ENCODE measurements at regions not wholly inside any gene's neighbourhood (a gene's known extent, or its start where the extent isn't known, plus 50 kb on each side); places are given as distances from the start of the nearest gene placed in this dataset.
"Not testable (repeated sequence)": the region's sequence is repeated elsewhere in the genome, so short reads cannot be mapped to it uniquely, and the experiment has no call there.

DNA sequence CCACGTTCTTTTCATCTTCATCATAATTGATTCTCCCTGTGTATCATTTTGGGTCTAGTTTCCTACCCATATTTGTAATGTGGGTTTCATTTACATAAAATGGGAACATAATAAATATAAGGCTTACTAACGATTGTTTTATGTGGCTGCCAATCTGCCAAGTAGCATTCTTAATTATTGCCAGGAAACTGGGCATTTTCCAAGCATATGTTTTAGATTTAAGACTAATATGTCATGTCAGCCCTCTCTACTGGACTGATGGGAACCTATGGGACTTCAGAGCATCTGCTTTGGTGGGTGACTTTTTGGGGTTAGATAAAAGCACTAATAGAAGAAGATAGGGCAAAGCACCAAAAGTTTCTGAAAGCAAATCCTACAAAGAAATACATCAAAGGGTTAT, 157.5 kb downstream of the TBX18 start:
- WGBS (ENCODE audit: insufficient coverage) = no CpG with 5 or more reads among the region's 2 CpGs

DNA sequence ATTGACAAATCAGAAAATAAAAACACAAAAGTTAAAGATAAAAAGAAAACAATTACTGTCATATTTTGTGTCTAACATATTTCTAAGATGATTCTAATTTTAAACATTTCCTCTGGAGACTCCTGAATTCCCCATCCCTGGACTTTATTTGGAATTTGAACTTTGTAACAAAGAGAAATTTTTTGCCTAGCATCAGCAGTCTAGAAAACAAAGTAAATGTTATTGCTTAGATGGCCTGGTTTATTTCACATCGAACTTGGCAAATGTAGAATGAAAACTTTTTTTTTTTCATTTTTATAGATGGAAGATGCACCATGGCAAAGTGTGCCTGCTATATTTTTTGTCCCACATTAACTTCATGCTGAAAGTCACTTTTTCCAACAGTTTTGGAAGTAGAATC, 159.1 kb downstream of the TBX18 start:
- Histone ChIP-seq H3K27me3 (ENCODE audit: control insufficient read depth, insufficient read depth, low read length) (no peaks in the 10 kb centered on the region), H3K36me3 (ENCODE audit: control insufficient read depth, insufficient read depth, low read length) (no peaks in the 10 kb centered on the region), H3K4me1 (ENCODE audit: control insufficient read depth, insufficient read depth, low read length) (no peaks in the 10 kb centered on the region), H3K27ac (ENCODE audit: low read depth, low read length) (no peak overlapping the region), H3K4me3 (ENCODE audit: low read depth, low read length) (no peak overlapping the region), H3K9me3 (ENCODE audit: control insufficient read depth, insufficient read depth, low read length) (no peaks in the 10 kb centered on the region)
- WGBS (ENCODE audit: insufficient coverage) = 80% methylated on average over 1 of the region's 1 CpG
- no peak for DNase-seq (ENCODE audit: low read depth in 4 of 6, low spot score in 6 of 6)

More for the DNA sequence above, 157.5 kb downstream of the TBX18 start:
- Histone ChIP-seq H3K4me3 (ENCODE audit: low read depth, low read length) (no peak overlapping the region), H3K9me3 (ENCODE audit: control insufficient read depth, insufficient read depth, low read length) (no peaks in the 10 kb centered on the region), H3K27ac (ENCODE audit: low read depth, low read length) (no peak overlapping the region), H3K4me1 (ENCODE audit: control insufficient read depth, insufficient read depth, low read length) (no peaks in the 10 kb centered on the region), H3K36me3 (ENCODE audit: control insufficient read depth, insufficient read depth, low read length) (no peaks in the 10 kb centered on the region), H3K27me3 (ENCODE audit: control insufficient read depth, insufficient read depth, low read length) (no peaks in the 10 kb centered on the region)
- no peak for DNase-seq (ENCODE audit: low read depth in 4 of 6, low spot score in 6 of 6)

DNA sequence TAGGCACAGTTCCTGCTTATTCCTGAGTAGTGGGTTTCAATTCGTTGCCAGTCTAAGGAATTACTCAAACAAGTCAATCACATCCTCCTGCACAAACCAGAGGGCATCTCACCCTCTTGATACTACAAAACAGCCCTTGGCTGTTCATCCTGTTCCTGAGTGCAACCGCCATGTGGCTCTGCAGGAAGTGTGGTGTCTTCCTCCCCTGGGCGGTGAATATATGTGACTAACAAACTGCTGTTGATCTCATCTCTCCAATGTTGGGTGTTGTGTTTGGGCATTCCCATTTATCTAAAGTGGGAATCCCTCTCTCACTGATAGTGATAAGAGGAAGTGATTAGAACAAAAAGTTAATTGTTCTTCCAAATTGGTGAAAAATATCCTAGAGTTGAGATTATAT, 163.0 kb downstream of the TBX18 start:
- Histone ChIP-seq H3K9me3 (ENCODE audit: control insufficient read depth, insufficient read depth, low read length) (no peaks in the 10 kb centered on the region), H3K4me1 (ENCODE audit: control insufficient read depth, insufficient read depth, low read length) (no peaks in the 10 kb centered on the region), H3K4me3 (ENCODE audit: low read depth, low read length) (no peak overlapping the region), H3K27me3 (ENCODE audit: control insufficient read depth, insufficient read depth, low read length) (no peaks in the 10 kb centered on the region), H3K27ac (ENCODE audit: low read depth, low read length) (no peak overlapping the region), H3K36me3 (ENCODE audit: control insufficient read depth, insufficient read depth, low read length) (no peaks in the 10 kb centered on the region)
- no CpG with 5 or more reads among the region's 3 CpGs for WGBS (ENCODE audit: insufficient coverage)
- no peak for DNase-seq (ENCODE audit: low read depth in 4 of 6, low spot score in 6 of 6)

DNA sequence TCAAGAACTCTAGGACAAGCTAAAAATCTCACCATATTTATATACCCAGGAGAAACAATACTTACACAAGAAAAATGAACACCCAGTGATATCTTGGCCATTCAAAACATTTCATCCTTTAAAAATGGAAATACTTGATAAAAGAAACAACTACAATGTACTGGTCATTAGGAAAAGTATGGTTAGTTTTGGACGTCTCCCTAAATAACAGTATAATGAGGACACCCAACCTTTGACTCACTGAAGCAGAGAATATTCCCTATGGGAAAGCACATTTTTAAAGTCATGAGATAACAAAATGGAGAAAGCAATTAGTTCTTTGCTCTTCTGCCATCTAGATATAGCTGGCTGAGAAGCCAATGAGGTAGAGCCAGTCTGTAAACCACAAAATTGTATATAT, 164.4 kb downstream of the TBX18 start:
- no peaks in the 10 kb centered on the region for H3K9me3 ChIP-seq (ENCODE audit: control insufficient read depth, insufficient read depth, low read length)

DNA sequence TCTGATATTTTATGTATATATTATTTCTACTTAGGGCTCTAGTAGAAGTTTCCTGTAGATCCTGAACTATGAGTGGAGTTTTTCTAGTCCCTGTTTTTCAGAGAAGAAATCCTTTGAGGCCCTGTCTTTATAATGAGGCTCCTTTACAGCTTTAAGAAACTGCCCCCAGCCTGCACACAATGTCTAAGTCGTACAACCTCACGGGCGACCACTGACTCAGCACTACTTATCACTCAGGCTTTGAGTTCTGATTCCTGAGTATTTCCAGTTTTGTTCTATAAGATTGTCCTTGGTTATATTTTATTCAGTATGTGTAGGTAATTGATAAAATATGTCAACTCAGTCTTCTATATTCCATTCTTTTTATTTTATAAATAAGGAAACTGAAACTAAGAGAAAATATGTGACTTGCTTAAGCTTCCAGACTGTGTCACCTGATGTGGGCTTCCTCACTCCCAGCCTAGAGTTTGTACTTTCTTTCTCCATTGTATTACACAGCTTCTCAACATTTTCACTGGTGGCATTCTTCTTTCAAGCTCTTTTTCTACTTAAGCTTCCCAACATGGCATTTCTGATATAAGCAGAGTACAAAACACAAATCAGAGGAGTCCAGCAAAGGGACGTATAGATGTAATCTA, 167.0 kb downstream of the TBX18 start:
- H3K27me3 ChIP-seq (ENCODE audit: control insufficient read depth, insufficient read depth, low read length) = no peaks in the 10 kb centered on the region
- no peak overlapping the region for H3K27ac ChIP-seq (ENCODE audit: low read depth, low read length)
- no peaks in the 10 kb centered on the region for H3K36me3 ChIP-seq (ENCODE audit: control insufficient read depth, insufficient read depth, low read length)
- H3K9me3 ChIP-seq (ENCODE audit: control insufficient read depth, insufficient read depth, low read length) = no peaks in the 10 kb centered on the region
- no CpG with 5 or more reads among the region's 4 CpGs for WGBS (ENCODE audit: insufficient coverage)
- no peak overlapping the region for H3K4me3 ChIP-seq (ENCODE audit: low read depth, low read length)
- H3K4me1 ChIP-seq (ENCODE audit: control insufficient read depth, insufficient read depth, low read length) = no peaks in the 10 kb centered on the region
- DNase-seq (ENCODE audit: low read depth in 4 of 6, low spot score in 6 of 6) = no peak

More for the DNA sequence above, 164.4 kb downstream of the TBX18 start:
- WGBS (ENCODE audit: insufficient coverage) = no CpG with 5 or more reads among the region's 1 CpG
- no peak for DNase-seq (ENCODE audit: low read depth in 4 of 6, low spot score in 6 of 6)
- Histone ChIP-seq H3K36me3 (ENCODE audit: control insufficient read depth, insufficient read depth, low read length) (no peaks in the 10 kb centered on the region), H3K27ac (ENCODE audit: low read depth, low read length) (no peak overlapping the region), H3K4me1 (ENCODE audit: control insufficient read depth, insufficient read depth, low read length) (no peaks in the 10 kb centered on the region), H3K27me3 (ENCODE audit: control insufficient read depth, insufficient read depth, low read length) (no peaks in the 10 kb centered on the region), H3K4me3 (ENCODE audit: low read depth, low read length) (no peak overlapping the region)

DNA sequence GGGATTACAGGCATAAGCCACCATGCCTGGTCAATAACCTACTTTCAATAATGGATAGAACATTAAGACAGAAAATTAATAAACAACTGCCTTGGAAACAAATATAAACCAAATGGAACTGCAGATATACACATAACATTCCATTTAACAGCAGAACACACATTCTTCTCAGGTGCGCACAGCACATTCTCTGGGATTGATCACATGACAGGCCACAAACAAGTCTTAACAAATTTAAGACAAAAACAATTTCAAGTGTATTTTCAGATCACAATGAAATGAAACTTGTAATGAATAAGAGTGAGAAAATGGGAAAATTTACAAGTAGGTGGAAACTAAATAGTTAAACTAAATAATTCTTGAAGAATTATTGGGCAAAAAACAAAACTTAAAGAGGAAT, 167.9 kb downstream of the TBX18 start:
- Histone ChIP-seq H3K4me3 (ENCODE audit: low read depth, low read length) (no peak overlapping the region), H3K36me3 (ENCODE audit: control insufficient read depth, insufficient read depth, low read length) (no peaks in the 10 kb centered on the region), H3K27ac (ENCODE audit: low read depth, low read length) (no peak overlapping the region), H3K9me3 (ENCODE audit: control insufficient read depth, insufficient read depth, low read length) (no peaks in the 10 kb centered on the region), H3K27me3 (ENCODE audit: control insufficient read depth, insufficient read depth, low read length) (no peaks in the 10 kb centered on the region), H3K4me1 (ENCODE audit: control insufficient read depth, insufficient read depth, low read length) (no peaks in the 10 kb centered on the region)
- WGBS (ENCODE audit: insufficient coverage) = 100% methylated on average over 1 of the region's 1 CpG
- no peak for DNase-seq (ENCODE audit: low read depth in 4 of 6, low spot score in 6 of 6)

DNA sequence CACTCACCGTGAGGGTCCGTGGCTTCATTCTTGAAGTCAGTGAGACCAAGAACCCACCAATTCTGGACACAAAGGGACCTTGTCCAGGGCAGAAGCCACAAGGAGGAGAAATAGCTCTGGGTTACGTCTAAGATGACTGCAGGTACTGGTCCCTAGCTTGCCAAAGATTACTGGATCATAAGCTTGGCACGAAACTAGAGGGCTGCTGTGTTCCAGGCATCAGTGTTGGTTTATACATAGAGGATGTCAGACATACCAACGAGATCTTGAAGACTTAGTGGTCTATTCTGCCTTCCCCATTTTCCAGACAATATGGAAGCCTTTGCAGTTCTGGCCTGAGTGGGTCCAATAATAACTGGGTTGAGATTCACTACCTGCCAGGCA, 175.7 kb downstream of the TBX18 start:
- Histone ChIP-seq H3K4me1 (ENCODE audit: control insufficient read depth, insufficient read depth, low read length) (no peaks in the 10 kb centered on the region), H3K36me3 (ENCODE audit: control insufficient read depth, insufficient read depth, low read length) (no peaks in the 10 kb centered on the region), H3K4me3 (ENCODE audit: low read depth, low read length) (no peak overlapping the region), H3K9me3 (ENCODE audit: control insufficient read depth, insufficient read depth, low read length) (no peaks in the 10 kb centered on the region), H3K27me3 (ENCODE audit: control insufficient read depth, insufficient read depth, low read length) (no peaks in the 10 kb centered on the region), H3K27ac (ENCODE audit: low read depth, low read length) (no peak overlapping the region)
- no peak for DNase-seq (ENCODE audit: low read depth in 4 of 6, low spot score in 6 of 6)
- WGBS (ENCODE audit: insufficient coverage) = 83% methylated on average over 4 of the region's 5 CpGs

DNA sequence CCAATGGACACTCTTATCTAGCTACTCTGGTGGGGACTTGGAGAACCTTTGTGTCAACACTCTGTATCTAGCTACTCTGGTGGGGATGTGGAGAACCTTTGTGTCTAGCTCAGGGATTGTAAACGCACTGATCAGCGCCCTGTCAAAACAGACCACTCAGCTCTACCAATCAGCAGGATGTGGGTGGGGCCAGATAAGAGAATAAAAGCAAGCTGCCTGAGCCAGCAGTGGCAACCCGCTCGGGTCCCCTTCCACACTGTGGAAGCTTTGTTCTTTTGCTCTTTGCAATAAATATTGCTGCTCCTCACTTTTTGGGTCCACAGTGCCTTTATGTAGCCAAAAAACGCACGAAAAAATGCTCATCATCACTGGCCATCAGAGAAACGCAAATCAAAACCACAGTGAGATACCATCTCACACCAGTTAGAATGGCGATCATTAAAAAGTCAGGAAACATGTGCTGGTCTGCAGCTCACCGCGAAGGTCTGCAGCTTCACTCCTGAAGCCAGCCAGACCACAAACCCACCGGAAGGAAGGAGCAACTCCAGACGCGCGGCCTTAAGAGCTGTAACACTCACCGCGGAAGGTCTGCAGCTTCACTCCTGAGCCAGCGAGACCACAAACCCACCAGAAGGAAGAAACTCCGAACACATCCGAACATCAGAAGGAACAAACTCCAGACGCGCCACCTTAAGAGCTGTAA, 176.3 kb downstream of the TBX18 start:
- H3K9me3 ChIP-seq (ENCODE audit: control insufficient read depth, insufficient read depth, low read length); DNase-seq (ENCODE audit: low read depth in 4 of 6, low spot score in 6 of 6); H3K27me3 ChIP-seq (ENCODE audit: control insufficient read depth, insufficient read depth, low read length); H3K4me3 ChIP-seq (ENCODE audit: low read depth, low read length); H3K27ac ChIP-seq (ENCODE audit: low read depth, low read length); H3K36me3 ChIP-seq (ENCODE audit: control insufficient read depth, insufficient read depth, low read length); H3K4me1 ChIP-seq (ENCODE audit: control insufficient read depth, insufficient read depth, low read length): not testable (repeated sequence)
- WGBS (ENCODE audit: insufficient coverage) = 82% methylated on average over 14 of the region's 21 CpGs

DNA sequence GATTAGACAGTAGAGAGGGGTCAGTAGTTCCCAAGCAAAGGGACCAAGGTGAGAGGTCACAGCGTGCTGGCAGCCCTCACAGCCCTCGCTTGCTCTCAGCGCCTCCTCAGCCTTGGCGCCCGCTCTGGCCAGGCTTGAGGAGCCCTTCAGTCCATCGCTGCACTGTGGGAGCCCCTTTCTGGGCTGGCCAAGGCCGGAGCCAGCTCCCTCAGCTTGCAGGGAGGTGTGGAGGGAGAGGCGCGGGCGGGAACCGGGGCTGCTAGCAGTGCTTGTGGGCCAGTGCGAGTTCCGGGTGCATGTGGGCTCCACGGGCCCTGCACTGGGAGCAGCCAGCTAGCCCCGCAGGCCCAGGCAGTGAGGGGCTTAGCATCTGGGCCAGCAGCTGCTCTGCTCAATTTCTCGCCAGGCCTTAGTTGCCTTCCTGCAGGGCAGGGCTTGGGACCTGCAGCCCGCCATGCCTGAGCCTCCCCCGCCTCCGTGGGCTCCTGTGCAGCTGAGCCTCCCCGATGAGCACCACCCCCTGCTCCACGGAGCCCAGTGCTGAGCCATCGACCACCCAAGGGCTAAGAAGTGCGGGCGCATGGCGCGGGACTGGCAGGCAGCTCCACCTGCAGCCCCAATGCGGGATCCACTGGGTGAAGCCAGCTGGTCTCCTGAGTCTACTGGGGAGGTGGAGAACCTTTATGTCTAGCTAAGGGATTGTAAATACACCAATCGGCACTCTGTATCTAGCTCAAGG, 177.0 kb downstream of the TBX18 start:
- not testable (repeated sequence) for H3K9me3 ChIP-seq (ENCODE audit: control insufficient read depth, insufficient read depth, low read length); H3K36me3 ChIP-seq (ENCODE audit: control insufficient read depth, insufficient read depth, low read length); H3K4me3 ChIP-seq (ENCODE audit: low read depth, low read length); H3K4me1 ChIP-seq (ENCODE audit: control insufficient read depth, insufficient read depth, low read length); H3K27ac ChIP-seq (ENCODE audit: low read depth, low read length); H3K27me3 ChIP-seq (ENCODE audit: control insufficient read depth, insufficient read depth, low read length); DNase-seq (ENCODE audit: low read depth in 4 of 6, low spot score in 6 of 6)
- WGBS (ENCODE audit: insufficient coverage) = 94% methylated on average over 24 of the region's 28 CpGs

DNA sequence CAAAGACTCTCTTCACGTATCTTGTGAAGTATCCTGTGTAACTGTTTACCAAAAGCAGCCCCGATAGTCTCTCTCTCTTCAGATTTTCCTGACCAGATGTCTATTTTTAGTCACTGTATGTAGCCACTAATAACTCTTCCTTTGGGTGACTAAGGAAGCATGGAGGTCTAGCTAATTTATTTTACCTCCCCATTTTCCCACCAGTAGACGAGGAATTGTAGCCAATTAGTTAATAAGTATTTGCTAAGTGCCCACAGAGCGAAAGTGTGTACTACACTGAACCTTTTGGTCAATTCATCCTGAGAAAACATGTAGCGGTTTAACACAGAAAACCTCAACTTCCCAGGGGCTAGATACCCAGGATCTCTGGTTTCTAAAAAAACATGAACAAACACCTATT, 180.6 kb downstream of the TBX18 start:
- no peak overlapping the region for H3K27ac ChIP-seq (ENCODE audit: low read depth, low read length)
- WGBS (ENCODE audit: insufficient coverage) = no CpG with 5 or more reads among the region's 5 CpGs
- no peaks in the 10 kb centered on the region for H3K27me3 ChIP-seq (ENCODE audit: control insufficient read depth, insufficient read depth, low read length)
- H3K4me3 ChIP-seq (ENCODE audit: low read depth, low read length) = no peak overlapping the region
- H3K4me1 ChIP-seq (ENCODE audit: control insufficient read depth, insufficient read depth, low read length) = no peaks in the 10 kb centered on the region
- no peak for DNase-seq (ENCODE audit: low read depth in 4 of 6, low spot score in 6 of 6)
- no peaks in the 10 kb centered on the region for H3K9me3 ChIP-seq (ENCODE audit: control insufficient read depth, insufficient read depth, low read length)
- no peaks in the 10 kb centered on the region for H3K36me3 ChIP-seq (ENCODE audit: control insufficient read depth, insufficient read depth, low read length)

Data from spinal cord (tissue), 9 donors.